ENCODE measurements at regions not wholly inside any gene's neighbourhood (a gene's known extent, or its start where the extent isn't known, plus 50 kb on each side); places are given as distances from the start of the nearest gene placed in this dataset.

DNA sequence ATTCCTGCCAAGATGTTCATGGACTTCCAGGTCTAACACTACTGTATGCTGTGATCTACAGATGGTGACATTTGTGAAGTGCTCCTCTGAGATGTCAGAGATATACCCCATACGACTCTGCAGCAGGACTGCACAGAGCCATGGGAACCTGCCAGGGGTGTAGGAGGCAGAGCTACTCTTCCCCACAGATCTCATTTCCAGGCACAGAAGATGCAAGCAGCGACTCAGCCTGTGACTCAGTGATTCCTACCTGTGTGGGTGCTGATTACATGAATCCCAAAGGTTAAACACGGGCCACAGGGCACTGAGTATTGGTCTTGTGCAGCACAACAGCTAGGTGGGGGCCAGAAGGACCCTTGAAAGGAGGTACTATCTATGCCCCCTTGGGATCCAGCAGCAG lies 137.0 kb upstream of the SOX9 start:
- no peak for TF ChIP-seq POLR2A (IDR thresholded peaks at IDR 0.05)
- TF ChIP-seq CTCF (IDR thresholded peaks at IDR 0.05), result no peak
